H1 (cell line): ENCODE measurements at regions not wholly inside any gene's neighbourhood (a gene's known extent, or its start where the extent isn't known, plus 50 kb on each side); places are given as distances from the start of the nearest gene placed in this dataset.

Source experiments
- CTCF ChIA-PET: fragments of 300-600 bp; sonication (Branson Sonifier 250); formaldehyde crosslinking; loops from one replicate; lab custom pipeline; 2021; ENCODE audit not compliant: partially characterized antibody; lab: Charles Lee
- POLR2A ChIA-PET: fragments of 300-600 bp; sonication (Branson Sonifier 250); formaldehyde crosslinking; loops from one replicate; lab custom pipeline; 2021; ENCODE audit warnings: inconsistent platforms; ENCODE audit not compliant: partially characterized antibody; lab: Charles Lee
- DNase-seq, 2 experiments: peaks; one replicate each; pipeline versions ENCODE4 v3.0.0 to v3.0.0-alpha.2; 2010 to 2022; ENCODE audit warnings: low spot score in 2 of 2, low read depth in 1 of 2, mixed read lengths in 1 of 2
- FAIRE-seq: peaks from 2 replicates; lab custom pipeline; 2011; peaks lifted over from hg19 to GRCh38; lab: Jason Lieb, UNC
- H2AFZ ChIP-seq: 2 replicates; pipeline ENCODE4 v1.8.1; 2012; ENCODE audit warnings: low read length, inconsistent platforms
- H2AK5ac ChIP-seq: 2 replicates; pipeline ENCODE4 v1.6.1; 2013; ENCODE audit warnings: low read depth, low read length
- H2BK120ac ChIP-seq: replicated peaks from 2 replicates; pipeline ENCODE3; 2013; ENCODE audit warnings: low read depth, low read length, inconsistent platforms
- H2BK12ac ChIP-seq: 2 replicates; pipeline ENCODE4 v1.6.1; 2013; ENCODE audit warnings: low read depth, low read length
- H2BK15ac ChIP-seq: 2 replicates; pipeline ENCODE4 v1.6.1; 2013; ENCODE audit warnings: low read length
- H2BK20ac ChIP-seq: 2 replicates; pipeline ENCODE4 v1.6.1; 2013; ENCODE audit warnings: low read length
- H2BK5ac ChIP-seq: 2 replicates; pipeline ENCODE4 v1.6.1; 2013; ENCODE audit warnings: low read depth, low read length
- H3K14ac ChIP-seq: 2 replicates; pipeline ENCODE4 v1.6.1; 2013; ENCODE audit warnings: inconsistent platforms; ENCODE audit not compliant: insufficient read length
- H3K18ac ChIP-seq: 2 replicates; pipeline ENCODE4 v1.6.1; 2013; ENCODE audit warnings: low read length; ENCODE audit errors: extremely low read depth
- H3K23ac ChIP-seq: 2 replicates; pipeline ENCODE4 v1.6.1; 2013; ENCODE audit warnings: inconsistent platforms; ENCODE audit not compliant: insufficient read length
- H3K23me2 ChIP-seq: 2 replicates; pipeline ENCODE4 v1.6.1; 2013; ENCODE audit warnings: low read depth, low read length
- H3K27ac ChIP-seq: 2 replicates; pipeline ENCODE4 v1.6.1; 2011; ENCODE audit warnings: low read depth, low read length, inconsistent platforms
- H3K27me3 ChIP-seq, 4 experiments: replicated peaks in 1 of 4; 1 replicate in 1 of 4; 2 replicates in 3 of 4; pipeline versions ENCODE4 v1.6.1 to v1.8.1; 2011 to 2013; ENCODE audit warnings: low read length in 3 of 4, mild to moderate bottlenecking in 3 of 4, inconsistent platforms in 2 of 4, mixed read lengths in 2 of 4, moderate library complexity in 1 of 4; ENCODE audit not compliant: control insufficient read depth in 3 of 4, insufficient read depth in 3 of 4; ENCODE audit errors: extremely low read depth in 1 of 4
- H3K36me3 ChIP-seq, 4 experiments: 2 replicates each; pipeline versions ENCODE4 v1.6.1 to v1.8.1; 2011 to 2013; ENCODE audit warnings: mild to moderate bottlenecking in 4 of 4, low read length in 3 of 4, moderate library complexity in 2 of 4, control low read depth in 1 of 4, inconsistent platforms in 1 of 4; ENCODE audit not compliant: insufficient read depth in 4 of 4, control insufficient read depth in 2 of 4
- H3K4ac ChIP-seq: replicated peaks from 2 replicates; pipeline ENCODE3; 2013; ENCODE audit warnings: low read length, low read depth, mixed read lengths, inconsistent platforms; ENCODE audit not compliant: insufficient read length
- H3K4me1 ChIP-seq, 4 experiments: replicated peaks in 1 of 4; 1 replicate in 1 of 4; 2 replicates in 3 of 4; pipeline versions ENCODE4 v1.6.1 to v1.8.1; 2011 to 2013; ENCODE audit warnings: low read length in 3 of 4, inconsistent platforms in 2 of 4, mixed read lengths in 1 of 4; ENCODE audit not compliant: insufficient read depth in 4 of 4, control insufficient read depth in 3 of 4
- H3K4me2 ChIP-seq, 2 experiments: 2 replicates each; pipeline versions ENCODE4 v1.6.1 to v1.8.1; 2011 to 2013; ENCODE audit warnings: low read depth in 2 of 2, low read length in 2 of 2, control low read depth in 1 of 2, inconsistent platforms in 1 of 2, mild to moderate bottlenecking in 1 of 2; ENCODE audit not compliant: insufficient read depth in 1 of 2
- H3K4me3 ChIP-seq, 4 experiments: fragments of 200-600, 300-600 bp in 1 of 4; sonication (generic), shearing (Covaris generic), sonication (Bioruptor Twin) in 1 of 4; 2 replicates each; pipeline versions ENCODE4 v1.5.1 to v1.8.1; 2011 to 2016; ENCODE audit warnings: low read length in 4 of 4, low read depth in 3 of 4, control low read depth in 2 of 4, inconsistent platforms in 2 of 4, mild to moderate bottlenecking in 2 of 4, mixed read lengths in 1 of 4, moderate library complexity in 1 of 4; ENCODE audit not compliant: insufficient read depth in 2 of 4; ENCODE audit errors: extremely low read depth in 1 of 4
- H3K56ac ChIP-seq: replicated peaks from 2 replicates; pipeline ENCODE3; 2013; ENCODE audit warnings: low read depth, mild to moderate bottlenecking, mixed read lengths, low read length, inconsistent platforms; ENCODE audit not compliant: insufficient read length
- H3K79me1 ChIP-seq: 2 replicates; pipeline ENCODE4 v1.6.1; 2013; ENCODE audit warnings: low read depth, low read length, control low read depth
- H3K79me2 ChIP-seq, 2 experiments: 2 replicates each; pipeline versions ENCODE4 v1.6.1 to v1.8.1; 2012 to 2013; ENCODE audit warnings: low read length in 2 of 2, mild to moderate bottlenecking in 2 of 2, inconsistent platforms in 1 of 2; ENCODE audit not compliant: insufficient read depth in 2 of 2, control insufficient read depth in 1 of 2
- H3K9ac ChIP-seq, 4 experiments: replicated peaks in 1 of 4; 1 replicate in 1 of 4; 2 replicates in 3 of 4; pipeline versions ENCODE4 v1.6.1 to v1.8.1; 2011 to 2013; ENCODE audit warnings: low read depth in 3 of 4, low read length in 3 of 4, control low read depth in 2 of 4, mild to moderate bottlenecking in 2 of 4, moderate library complexity in 2 of 4, inconsistent platforms in 1 of 4; ENCODE audit errors: extremely low read depth in 1 of 4
- H3K9me3 ChIP-seq, 2 experiments: 2 replicates each; pipeline versions ENCODE4 v1.6.1 to v1.8.1; 2012 to 2013; ENCODE audit warnings: mild to moderate bottlenecking in 2 of 2, moderate library complexity in 2 of 2, control low read depth in 1 of 2, inconsistent platforms in 1 of 2, low read depth in 1 of 2, low read length in 1 of 2, mixed read lengths in 1 of 2; ENCODE audit not compliant: insufficient read depth in 2 of 2
- H4K20me1 ChIP-seq, 2 experiments: replicated peaks in 1 of 2; 2 replicates each; pipeline versions ENCODE3 to v1.8.1; 2011 to 2013; ENCODE audit warnings: inconsistent platforms in 2 of 2, low read length in 2 of 2, mild to moderate bottlenecking in 1 of 2; ENCODE audit not compliant: insufficient read depth in 2 of 2, control insufficient read depth in 1 of 2
- H4K5ac ChIP-seq: 2 replicates; pipeline ENCODE4 v1.6.1; 2013; ENCODE audit warnings: low read length, low read depth, mixed read lengths, inconsistent platforms; ENCODE audit not compliant: insufficient read length
- H4K8ac ChIP-seq: 2 replicates; pipeline ENCODE4 v1.8.0; 2013; ENCODE audit warnings: mild to moderate bottlenecking, moderate library complexity, low read length, inconsistent platforms; ENCODE audit not compliant: insufficient read depth; ENCODE audit errors: extremely low read depth
- H4K91ac ChIP-seq: replicated peaks from 2 replicates; pipeline ENCODE3; 2013; ENCODE audit warnings: low read length, mixed read lengths, inconsistent platforms; ENCODE audit not compliant: insufficient read length
- BACH1 ChIP-seq: IDR thresholded peaks from 2 replicates; pipeline ENCODE4 v1.6.1; 2012; ENCODE audit warnings: low read length, improper control_type of control experiment
- BCL11A ChIP-seq, 2 experiments: IDR thresholded peaks; one replicate each; pipeline ENCODE4 v1.6.1; 2011; ENCODE audit warnings: low read depth in 2 of 2, low read length in 2 of 2, mild to moderate bottlenecking in 2 of 2
- CTBP2 ChIP-seq: IDR thresholded peaks from 2 replicates; pipeline ENCODE4 v1.7.0; 2011; ENCODE audit warnings: borderline replicate concordance, mild to moderate bottlenecking, moderate library complexity, mixed read lengths, low read length; ENCODE audit not compliant: insufficient read depth, insufficient read length
- EGR1 ChIP-seq: IDR thresholded peaks from 2 replicates; pipeline ENCODE4 v1.6.1; 2011; ENCODE audit warnings: low read depth, low read length, borderline replicate concordance
- JUN ChIP-seq: IDR thresholded peaks from 2 replicates; pipeline ENCODE4 v1.6.1; 2011; ENCODE audit warnings: low read depth, mild to moderate bottlenecking, improper control_type of control experiment, low read length
- NRF1 ChIP-seq: IDR thresholded peaks from 2 replicates; pipeline ENCODE4 v1.6.1; 2011; ENCODE audit warnings: mild to moderate bottlenecking, low read depth, low read length, improper control_type of control experiment
- POLR2AphosphoS5 ChIP-seq: IDR thresholded peaks from 2 replicates; pipeline ENCODE4 v1.6.1; 2011; ENCODE audit warnings: low read depth, low read length
- RAD21 ChIP-seq, 2 experiments: IDR thresholded peaks in 1 of 2; conservative IDR thresholded peaks in 1 of 2; 2 replicates each; pipeline ENCODE4 v1.6.1; 2011; ENCODE audit warnings: low read depth in 2 of 2, low read length in 2 of 2, improper control_type of control experiment in 1 of 2, inconsistent platforms in 1 of 2, mild to moderate bottlenecking in 1 of 2, moderate library complexity in 1 of 2
- RBBP5 ChIP-seq: IDR thresholded peaks from 2 replicates; pipeline ENCODE4 v1.7.1; 2012; ENCODE audit warnings: low read depth, mild to moderate bottlenecking, inconsistent platforms, low read length, moderate library complexity, borderline replicate concordance
- RFX5 ChIP-seq: IDR thresholded peaks from 2 replicates; pipeline ENCODE4 v1.6.1; 2011; ENCODE audit warnings: low read depth, low read length, improper control_type of control experiment, borderline replicate concordance
- SAP30 ChIP-seq: fragments of 300-600 bp; sonication (generic); IDR thresholded peaks from 2 replicates; pipeline ENCODE4 v1.7.1; 2012; ENCODE audit warnings: low read length, moderate library complexity, mild to moderate bottlenecking, inconsistent platforms; ENCODE audit not compliant: insufficient read depth, insufficient replicate concordance
- SP1 ChIP-seq: IDR thresholded peaks from 2 replicates; pipeline ENCODE4 v1.6.1; 2011; ENCODE audit warnings: low read depth, low read length
- SUZ12 ChIP-seq: fragments of 200-600 bp; sonication (generic); IDR thresholded peaks from 2 replicates; pipeline ENCODE4 v1.6.1; 2012; ENCODE audit warnings: mild to moderate bottlenecking, inconsistent platforms, low read length, moderate library complexity, mixed read lengths
- TAF7 ChIP-seq: optimal IDR thresholded peaks from 2 replicates; pipeline ENCODE3; 2011; ENCODE audit warnings: low read depth, mild to moderate bottlenecking, inconsistent platforms, low read length, moderate library complexity, borderline replicate concordance
- YY1 ChIP-seq: IDR thresholded peaks from 2 replicates; pipeline ENCODE4 v1.6.1; 2011; ENCODE audit warnings: low read depth, mild to moderate bottlenecking, low read length
- WGBS, 2 experiments: shearing (Covaris generic) in 1 of 2; methylation state at CpG; one replicate each; pipeline versions ENCODE4 v1.1.6 to v1.1.7; 2013 to 2015; ENCODE audit warnings: low lambda C conversion rate in 2 of 2, mixed read lengths in 2 of 2, inconsistent platforms in 1 of 2, low coverage in 1 of 2, missing lambda C conversion rate in 1 of 2; ENCODE audit not compliant: insufficient replicate concordance in 2 of 2, insufficient coverage in 1 of 2, insufficient read length in 1 of 2; ENCODE audit errors: extremely low coverage in 1 of 2, missing lambda C conversion rate in 1 of 2; 5-methylcytosine and 5-hydroxymethylcytosine counted together

DNA sequence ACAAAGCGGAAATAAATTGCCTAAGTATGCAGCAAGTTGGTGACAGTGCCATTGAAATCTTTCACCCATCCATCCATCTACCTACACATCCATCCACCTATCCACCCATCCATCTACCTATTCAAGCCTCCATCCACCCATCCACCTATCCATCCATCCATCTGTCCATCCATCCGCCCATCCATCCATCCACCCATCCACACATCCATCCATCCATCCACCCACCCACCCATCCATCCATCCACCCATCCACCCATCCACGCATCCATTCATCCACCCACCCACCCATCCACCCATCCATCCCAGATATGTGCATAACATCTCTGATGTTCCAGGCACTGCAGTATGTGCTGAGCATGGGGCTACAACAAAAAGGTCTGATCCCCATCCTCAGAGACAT lies 277.5 kb downstream of the IRF8 start:
- CTCF ChIA-PET: no interaction called here
- Histone ChIP-seq H2BK120ac (no peak overlapping the region), H2AK5ac (no peak overlapping the region), H3K27ac (no peak overlapping the region), H4K8ac (no peak overlapping the region), H3K4ac (no peak overlapping the region), H3K18ac (no peak overlapping the region), H3K9ac (no peak overlapping the region), H3K4me1 (no peaks in the 10 kb centered on the region; a peak in 1 of 7 replicates), H3K79me2 (no peaks in the 10 kb centered on the region), H3K36me3 (no peaks in the 10 kb centered on the region), H2BK5ac (no peak overlapping the region), H2BK12ac (no peak overlapping the region), H3K79me1 (no peaks in the 10 kb centered on the region), H4K91ac (no peak overlapping the region), H3K14ac (no peak overlapping the region), H4K20me1 (peaks cover 0 to 7% of the 10 kb centered on the region in 2 experiments), H2BK20ac (no peak overlapping the region), H3K23me2 (peaks cover 5% of the 10 kb centered on the region; the same call in 1 of the 2 replicates), H2BK15ac (no peak overlapping the region), H3K23ac (no peak overlapping the region), H3K27me3 (no peaks in the 10 kb centered on the region; a peak in 1 of 7 replicates), H3K56ac (no peak overlapping the region), H3K4me3 (no peak overlapping the region), H3K9me3 (no peaks in the 10 kb centered on the region), H3K4me2 (no peak overlapping the region), H2AFZ (no peak overlapping the region), H4K5ac (no peak overlapping the region)
- WGBS, 2 experiments: 93% methylated on average over 1 of the region's 3 CpGs; no CpG with 5 or more reads in 1 of the 2 experiments
- FAIRE-seq (no peak), DNase-seq (no peak)
- POLR2A ChIA-PET: no interaction called here
- TF ChIP-seq SAP30 (no peak), SUZ12 (no peak), TAF7 (no peak), BACH1 (no peak), BCL11A (IDR thresholded peaks at IDR 0.05; ENCODE audit: low read depth in 2 of 2, low read length in 2 of 2) (no peak), YY1 (no peak), RBBP5 (no peak), NRF1 (no peak), JUN (no peak), RFX5 (no peak), POLR2AphosphoS5 (no peak), RAD21 (IDR thresholded peaks at IDR 0.05 in 1 of 2, conservative IDR thresholded peaks at IDR 0.05 in 1 of 2; ENCODE audit: low read depth in 2 of 2, low read length in 2 of 2) (no peak), EGR1 (no peak), SP1 (no peak), CTBP2 (no peak)
